ENCODE measurements at regions not wholly inside any gene's neighbourhood (a gene's known extent, or its start where the extent isn't known, plus 50 kb on each side); places are given as distances from the start of the nearest gene placed in this dataset.
"Not testable (repeated sequence)": the region's sequence is repeated elsewhere in the genome, so short reads cannot be mapped to it uniquely, and the experiment has no call there.

GRCh38 chr7:142450206-142450605 lies 192.3 kb upstream of the PRSS58 start:
- intact Hi-C loops (cut with micrococcal nuclease), result no loop called here
- peaks cover 19% of the 10 kb centered on the region for H3K27me3 ChIP-seq (ENCODE audit: low read depth)
- H3K9me3 ChIP-seq (replicated peaks), result no peaks in the 10 kb centered on the region
- DNase-seq, result no peak
- H3K4me1 ChIP-seq, result no peaks in the 10 kb centered on the region
- no peak for TF ChIP-seq CTCF (IDR thresholded peaks at IDR 0.05; ENCODE audit: borderline replicate concordance)
- no peaks in the 10 kb centered on the region for H3K36me3 ChIP-seq
- H3K4me3 ChIP-seq, result no peak overlapping the region
- H3K27ac ChIP-seq (replicated peaks), result no peak overlapping the region

DNA sequence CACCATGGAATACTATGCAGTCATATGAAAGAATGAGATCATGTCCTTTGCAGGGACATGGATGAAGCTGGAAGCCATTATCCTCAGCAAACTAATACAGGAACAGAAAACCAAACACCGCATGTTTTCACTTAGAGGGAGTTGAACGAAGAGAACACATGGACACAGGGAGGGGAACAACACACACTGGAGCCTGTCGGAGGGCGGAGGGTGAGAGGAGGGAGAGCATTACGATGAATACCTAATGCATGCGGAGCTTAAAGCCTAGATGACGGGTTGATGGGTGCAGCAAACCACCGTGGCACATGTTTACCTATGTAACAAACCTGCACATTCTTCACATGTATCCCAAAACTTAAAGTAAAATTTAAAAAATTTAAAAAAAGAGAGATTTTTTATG lies 191.0 kb upstream of the PRSS58 start:
- H3K4me1 ChIP-seq; DNase-seq; H3K4me3 ChIP-seq; H3K9me3 ChIP-seq (replicated peaks); H3K36me3 ChIP-seq; H3K27ac ChIP-seq (replicated peaks); intact Hi-C loops (cut with micrococcal nuclease): not testable (repeated sequence)
- H3K27me3 ChIP-seq (ENCODE audit: low read depth), result peaks cover 17% of the 10 kb centered on the region

- no peak for DNase-seq
- Histone ChIP-seq H3K27ac (replicated peaks) (no peak overlapping the region), H3K36me3 (no peaks in the 10 kb centered on the region), H3K27me3 (ENCODE audit: low read depth) (peaks cover 9% of the 10 kb centered on the region), H3K9me3 (replicated peaks) (no peaks in the 10 kb centered on the region), H3K4me3 (no peak overlapping the region), H3K4me1 (no peaks in the 10 kb centered on the region)
- TF ChIP-seq CTCF (IDR thresholded peaks at IDR 0.05; ENCODE audit: borderline replicate concordance), result no peak
- intact Hi-C loops (cut with micrococcal nuclease), result no loop called here
These were observed 189.9 kb upstream of the PRSS58 start for GRCh38 chr7:142447762-142448161.

GRCh38 chr7:142445019-142445686 lies 187.3 kb upstream of the PRSS58 start:
- Histone ChIP-seq H3K9me3 (replicated peaks) (no peaks in the 10 kb centered on the region), H3K27me3 (ENCODE audit: low read depth) (peaks cover 8% of the 10 kb centered on the region), H3K27ac (replicated peaks) (no peak overlapping the region), H3K4me1 (no peaks in the 10 kb centered on the region), H3K4me3 (no peak overlapping the region), H3K36me3 (no peaks in the 10 kb centered on the region)
- no peak for DNase-seq
- no peak for TF ChIP-seq CTCF (IDR thresholded peaks at IDR 0.05; ENCODE audit: borderline replicate concordance)
- intact Hi-C loops (cut with micrococcal nuclease), result no loop called here

DNA sequence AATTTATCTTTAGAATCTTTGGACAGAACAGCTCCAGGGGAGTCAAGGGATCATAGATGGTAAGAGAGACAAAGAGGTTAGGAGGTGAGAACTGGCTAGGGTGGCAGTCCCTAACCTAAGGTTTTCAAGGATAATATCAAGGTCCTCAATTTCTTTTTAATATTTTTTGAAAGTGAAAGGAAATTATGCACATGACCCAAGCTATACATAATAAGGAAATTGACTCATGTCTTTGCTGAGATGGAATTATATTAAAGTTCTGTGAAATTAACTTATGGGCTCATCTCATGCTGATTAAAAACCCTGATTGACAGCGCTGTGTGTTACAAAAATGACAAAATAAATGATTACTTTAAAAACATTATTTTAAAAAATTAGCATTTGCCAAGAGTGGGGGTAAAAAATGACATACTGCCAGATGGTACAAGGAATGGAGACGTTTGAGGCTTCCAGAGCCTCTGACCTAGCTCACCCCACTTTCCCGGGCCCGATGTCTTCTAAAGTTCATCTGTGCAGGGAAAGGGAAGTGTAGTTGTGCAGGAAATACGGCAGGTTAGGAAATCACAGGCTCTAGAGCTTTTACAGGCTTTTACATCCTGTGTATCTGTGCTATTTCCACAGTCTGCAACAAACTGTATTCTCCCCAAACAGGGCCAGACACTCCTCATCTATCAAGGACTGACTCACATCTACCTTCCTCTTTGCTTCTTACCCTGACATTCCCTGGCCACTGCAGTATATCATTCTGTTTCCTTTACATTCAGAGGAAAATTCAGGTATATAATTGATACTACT lies 185.6 kb upstream of the PRSS58 start:
- Histone ChIP-seq H3K36me3 (no peaks in the 10 kb centered on the region), H3K27me3 (ENCODE audit: low read depth) (peaks cover 19% of the 10 kb centered on the region), H3K4me3 (no peak overlapping the region), H3K27ac (replicated peaks) (no peak overlapping the region), H3K4me1 (no peaks in the 10 kb centered on the region), H3K9me3 (replicated peaks) (no peaks in the 10 kb centered on the region)
- no peak for TF ChIP-seq CTCF (IDR thresholded peaks at IDR 0.05; ENCODE audit: borderline replicate concordance)
- DNase-seq, result no peak
- intact Hi-C loops (cut with micrococcal nuclease), result no loop called here

DNA sequence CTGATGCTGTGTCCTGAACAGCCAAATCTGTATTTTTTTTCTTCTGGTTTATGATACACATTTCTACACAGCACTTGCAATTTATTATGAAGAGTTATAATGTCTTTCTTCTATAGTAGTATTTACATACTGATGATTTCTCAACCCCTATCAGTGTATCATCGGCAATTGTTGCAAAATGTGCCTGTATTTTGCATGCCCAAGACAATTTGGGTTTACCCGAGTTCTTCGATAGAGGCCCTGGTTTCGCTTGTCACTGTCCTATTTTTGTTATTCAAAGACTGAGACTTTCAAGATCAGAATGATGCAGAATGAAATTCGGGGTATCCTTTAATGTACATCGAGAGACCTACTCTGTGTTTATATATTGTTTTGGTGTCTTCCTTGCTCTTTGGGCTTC lies 184.5 kb upstream of the PRSS58 start:
- H3K9me3 ChIP-seq (replicated peaks), result no peaks in the 10 kb centered on the region
- H3K27me3 ChIP-seq (ENCODE audit: low read depth), result peaks cover 23% of the 10 kb centered on the region
- no peak for TF ChIP-seq CTCF (IDR thresholded peaks at IDR 0.05; ENCODE audit: borderline replicate concordance)
- intact Hi-C loops (cut with micrococcal nuclease), result no loop called here
- no peak for DNase-seq
- no peaks in the 10 kb centered on the region for H3K4me1 ChIP-seq
- H3K4me3 ChIP-seq, result no peak overlapping the region
- no peak overlapping the region for H3K27ac ChIP-seq (replicated peaks)
- no peaks in the 10 kb centered on the region for H3K36me3 ChIP-seq

All from left ventricle myocardium inferior (tissue), 1 donor.